ENCODE measurements at regions not wholly inside any gene's neighbourhood (a gene's known extent, or its start where the extent isn't known, plus 50 kb on each side); places are given as distances from the start of the nearest gene placed in this dataset.

DNA sequence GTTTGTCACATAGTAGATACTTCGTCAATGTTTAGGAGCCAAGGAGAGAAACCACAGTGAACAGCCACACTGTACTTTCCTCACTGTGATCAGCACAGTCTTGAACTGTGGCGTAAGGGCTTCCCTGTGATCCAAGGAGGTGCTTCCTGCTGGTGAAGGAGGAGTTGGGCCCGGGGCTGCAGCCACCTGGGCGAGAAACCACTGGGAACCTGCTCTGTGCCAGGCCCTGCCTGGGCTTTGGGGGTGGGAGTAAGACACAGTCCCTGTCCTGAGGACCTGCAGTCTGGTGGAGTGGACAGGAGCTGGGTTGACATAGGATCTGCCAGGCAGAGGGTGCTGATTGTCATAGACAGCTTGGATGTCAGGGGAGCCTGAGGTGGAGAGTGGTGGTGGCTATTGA lies 60.5 kb upstream of the MRPS22 start:
- TF ChIP-seq, protein P1, sequence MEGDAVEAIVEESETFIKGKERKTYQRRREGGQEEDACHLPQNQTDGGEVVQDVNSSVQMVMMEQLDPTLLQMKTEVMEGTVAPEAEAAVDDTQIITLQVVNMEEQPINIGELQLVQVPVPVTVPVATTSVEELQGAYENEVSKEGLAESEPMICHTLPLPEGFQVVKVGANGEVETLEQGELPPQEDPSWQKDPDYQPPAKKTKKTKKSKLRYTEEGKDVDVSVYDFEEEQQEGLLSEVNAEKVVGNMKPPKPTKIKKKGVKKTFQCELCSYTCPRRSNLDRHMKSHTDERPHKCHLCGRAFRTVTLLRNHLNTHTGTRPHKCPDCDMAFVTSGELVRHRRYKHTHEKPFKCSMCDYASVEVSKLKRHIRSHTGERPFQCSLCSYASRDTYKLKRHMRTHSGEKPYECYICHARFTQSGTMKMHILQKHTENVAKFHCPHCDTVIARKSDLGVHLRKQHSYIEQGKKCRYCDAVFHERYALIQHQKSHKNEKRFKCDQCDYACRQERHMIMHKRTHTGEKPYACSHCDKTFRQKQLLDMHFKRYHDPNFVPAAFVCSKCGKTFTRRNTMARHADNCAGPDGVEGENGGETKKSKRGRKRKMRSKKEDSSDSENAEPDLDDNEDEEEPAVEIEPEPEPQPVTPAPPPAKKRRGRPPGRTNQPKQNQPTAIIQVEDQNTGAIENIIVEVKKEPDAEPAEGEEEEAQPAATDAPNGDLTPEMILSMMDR (IDR thresholded peaks at IDR 0.05): no peak
- no peak for TF ChIP-seq POLR2AphosphoS5 (IDR thresholded peaks at IDR 0.05)
- TF ChIP-seq POLR2A (IDR thresholded peaks at IDR 0.05): no peak
